BJ (cell line): ENCODE measurements at regions not wholly inside any gene's neighbourhood (a gene's known extent, or its start where the extent isn't known, plus 50 kb on each side); places are given as distances from the start of the nearest gene placed in this dataset.

Source experiments
- CTCF ChIA-PET: fragments of 350-600 bp; formaldehyde crosslinking; extraction: SDS; loops from one replicate; lab custom pipeline; 2021; ENCODE audit warnings: antibody characterized with exemption, inconsistent platforms; lab: Yijun Ruan, JAX
- POLR2A ChIA-PET: fragments of 300-600 bp; sonication (Branson Sonifier 250); formaldehyde crosslinking; extraction: SDS; loops from one replicate; lab custom pipeline; 2021; ENCODE audit warnings: antibody characterized with exemption; lab: Charles Lee
- DNase-seq: peaks from one replicate; pipeline ENCODE4 v3.0.0-alpha.2; 2011; ENCODE audit warnings: low read depth
- H3K27me3 ChIP-seq: 2 replicates; pipeline ENCODE4 v1.6.0; 2011; ENCODE audit warnings: low read length; ENCODE audit not compliant: control insufficient read depth, insufficient read depth
- H3K36me3 ChIP-seq: 2 replicates; pipeline ENCODE4 v1.5.1; 2011; ENCODE audit warnings: low read length; ENCODE audit not compliant: control insufficient read depth, insufficient read depth
- H3K4me3 ChIP-seq: 2 replicates; pipeline ENCODE4 v1.5.1; 2011; ENCODE audit warnings: low read depth, mild to moderate bottlenecking, control low read depth, low read length
- TF ChIP-seq, protein P1 (sequence below): IDR thresholded peaks from 2 replicates; pipeline ENCODE4 v1.5.1; 2011; ENCODE audit warnings: low read depth, mild to moderate bottlenecking, control low read depth, inconsistent platforms, low read length, moderate library complexity; ENCODE audit not compliant: insufficient read depth

DNA sequence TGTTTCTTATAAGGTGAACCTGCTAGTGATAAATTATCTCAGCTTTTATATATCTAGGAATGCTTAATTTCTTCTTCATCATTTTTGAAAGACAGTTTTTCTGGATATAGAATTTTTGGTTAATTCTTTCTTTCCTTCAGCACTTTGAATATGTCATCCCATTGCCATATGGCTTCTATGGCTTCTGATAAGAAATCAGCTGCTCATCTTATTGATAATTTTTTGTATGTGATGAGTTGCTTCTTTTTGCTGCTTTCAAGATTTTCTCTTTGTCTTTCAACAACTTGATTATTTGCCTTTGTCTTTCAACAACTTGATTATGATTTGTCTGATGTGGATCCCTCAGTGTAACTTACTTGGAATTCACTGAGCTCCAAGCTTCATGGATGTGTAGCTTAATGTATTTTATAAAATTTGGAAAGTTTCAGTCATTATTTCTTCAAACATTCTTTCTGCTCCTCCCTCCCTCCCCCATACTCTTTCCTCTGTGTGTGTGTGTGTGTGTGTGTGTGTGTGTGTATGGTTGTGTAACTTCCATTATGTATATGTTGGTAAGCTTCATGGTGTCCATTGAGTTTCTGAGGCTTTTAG is 243.9 kb downstream of the TLE1 start:
- Histone ChIP-seq H3K4me3 (no peak overlapping the region), H3K36me3 (no peaks in the 10 kb centered on the region), H3K27me3 (no peaks in the 10 kb centered on the region)
- ChIA-PET POLR2A (interaction anchor here (0.6 kb wide), 1 partner anchor 11 kb away, joined by 3 read pairs; no protein-coding TSS in a partner anchor), CTCF (interaction anchor here (0.7 kb wide), 1 partner anchor 11 kb away, joined by 3 read pairs; no protein-coding TSS in a partner anchor)
- DNase-seq, result no peak
- TF ChIP-seq, protein P1, sequence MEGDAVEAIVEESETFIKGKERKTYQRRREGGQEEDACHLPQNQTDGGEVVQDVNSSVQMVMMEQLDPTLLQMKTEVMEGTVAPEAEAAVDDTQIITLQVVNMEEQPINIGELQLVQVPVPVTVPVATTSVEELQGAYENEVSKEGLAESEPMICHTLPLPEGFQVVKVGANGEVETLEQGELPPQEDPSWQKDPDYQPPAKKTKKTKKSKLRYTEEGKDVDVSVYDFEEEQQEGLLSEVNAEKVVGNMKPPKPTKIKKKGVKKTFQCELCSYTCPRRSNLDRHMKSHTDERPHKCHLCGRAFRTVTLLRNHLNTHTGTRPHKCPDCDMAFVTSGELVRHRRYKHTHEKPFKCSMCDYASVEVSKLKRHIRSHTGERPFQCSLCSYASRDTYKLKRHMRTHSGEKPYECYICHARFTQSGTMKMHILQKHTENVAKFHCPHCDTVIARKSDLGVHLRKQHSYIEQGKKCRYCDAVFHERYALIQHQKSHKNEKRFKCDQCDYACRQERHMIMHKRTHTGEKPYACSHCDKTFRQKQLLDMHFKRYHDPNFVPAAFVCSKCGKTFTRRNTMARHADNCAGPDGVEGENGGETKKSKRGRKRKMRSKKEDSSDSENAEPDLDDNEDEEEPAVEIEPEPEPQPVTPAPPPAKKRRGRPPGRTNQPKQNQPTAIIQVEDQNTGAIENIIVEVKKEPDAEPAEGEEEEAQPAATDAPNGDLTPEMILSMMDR, result no peak

GRCh38 chr9:81431641-81432040 is 257.7 kb downstream of the TLE1 start:
- Histone ChIP-seq H3K27me3 (no peaks in the 10 kb centered on the region), H3K36me3 (no peaks in the 10 kb centered on the region), H3K4me3 (no peak overlapping the region)
- ChIA-PET POLR2A (interaction anchor here (0.9 kb wide), 1 partner anchor 42 kb away, joined by 3 read pairs; no protein-coding TSS in a partner anchor), CTCF (interaction anchor here (0.6 to 1.4 kb wide), 3 partner anchors 43 to 555 kb away, joined by 3 read pairs; no protein-coding TSS in a partner anchor)
- peak; percentile 92 for DNase-seq
- TF ChIP-seq, protein P1, result no peak

GRCh38 chr9:81430727-81431126 is 258.6 kb downstream of the TLE1 start:
- no peaks in the 10 kb centered on the region for H3K36me3 ChIP-seq
- H3K4me3 ChIP-seq, result no peak overlapping the region
- no peak for DNase-seq
- no peaks in the 10 kb centered on the region for H3K27me3 ChIP-seq
- CTCF ChIA-PET, result interaction anchor here (1.2 to 1.4 kb wide), 2 partner anchors 10 to 92 kb away, joined by 3 read pairs; no protein-coding TSS in a partner anchor
- POLR2A ChIA-PET, result no interaction called here
- TF ChIP-seq, protein P1, result no peak

- Histone ChIP-seq H3K4me3 (no peak overlapping the region), H3K36me3 (no peaks in the 10 kb centered on the region), H3K27me3 (no peaks in the 10 kb centered on the region)
- TF ChIP-seq, protein P1, result no peak
- ChIA-PET CTCF (no interaction called here), POLR2A (no interaction called here)
- DNase-seq, result no peak
Measured at GRCh38 chr9:81427870-81428269, 261.5 kb downstream of the TLE1 start.

DNA sequence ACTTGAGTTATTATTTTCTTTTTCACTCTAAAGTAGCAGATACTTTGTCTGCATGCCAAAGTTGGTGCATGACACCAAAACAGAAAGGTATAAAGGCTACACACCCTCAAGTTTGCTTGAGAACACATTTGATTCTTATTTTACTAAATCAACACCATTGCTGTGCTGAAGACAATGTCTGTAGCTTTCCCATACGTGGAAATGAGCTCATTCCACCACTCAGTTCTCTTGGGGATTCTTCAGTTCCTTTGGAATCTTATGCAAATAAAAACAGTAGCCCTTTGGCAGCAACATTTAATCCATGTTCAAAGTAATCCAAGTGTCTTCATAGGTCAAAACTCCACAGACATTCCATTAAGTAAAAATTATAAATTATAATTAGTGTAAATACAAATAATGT is 264.9 kb downstream of the TLE1 start:
- TF ChIP-seq, protein P1, result no peak
- POLR2A ChIA-PET, result no interaction called here
- H3K4me3 ChIP-seq, result no peak overlapping the region
- no peaks in the 10 kb centered on the region for H3K36me3 ChIP-seq
- no peaks in the 10 kb centered on the region for H3K27me3 ChIP-seq
- CTCF ChIA-PET, result no interaction called here
- DNase-seq, result no peak
